ENCODE measurements at regions not wholly inside any gene's neighbourhood (a gene's known extent, or its start where the extent isn't known, plus 50 kb on each side); places are given as distances from the start of the nearest gene placed in this dataset.

DNA sequence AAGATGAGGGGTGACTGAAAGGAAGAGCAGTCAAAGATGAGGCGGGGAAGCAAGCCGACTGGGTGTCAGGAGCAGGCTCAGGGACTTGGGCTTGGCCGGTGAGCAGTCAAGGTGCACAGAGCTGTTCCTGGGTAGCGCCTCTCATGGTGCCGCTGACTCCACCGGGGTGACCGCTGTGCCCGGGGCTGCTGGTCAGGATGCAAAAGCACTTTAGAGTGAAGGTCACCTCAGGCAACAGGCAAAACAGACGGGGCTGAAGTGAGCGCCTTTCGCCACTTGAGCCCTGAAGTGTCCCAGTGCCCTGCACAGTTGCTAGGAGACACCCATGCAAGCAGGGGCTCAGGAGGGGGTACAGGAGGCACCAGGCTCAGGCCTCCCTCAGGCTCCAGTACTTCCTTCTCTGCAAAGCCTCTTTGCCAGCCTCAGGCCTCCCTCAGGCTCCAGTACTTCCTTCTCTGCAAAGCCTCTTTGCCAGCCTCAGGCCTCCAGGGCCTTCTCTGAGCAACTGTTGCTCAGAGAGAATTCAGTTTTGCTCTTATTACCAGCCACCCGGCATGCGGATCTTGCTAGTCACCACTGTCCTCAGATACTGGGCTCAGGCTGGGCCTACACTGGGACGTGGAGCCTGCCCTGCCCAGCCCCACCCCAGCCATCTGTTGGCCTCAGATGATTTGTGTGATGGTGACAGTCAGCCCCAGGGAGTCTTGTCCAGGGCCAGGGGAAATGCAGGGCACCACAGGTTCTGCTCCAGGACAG lies 99.7 kb upstream of the IRF2BP2 start:
- no peak for DNase-seq

DNA sequence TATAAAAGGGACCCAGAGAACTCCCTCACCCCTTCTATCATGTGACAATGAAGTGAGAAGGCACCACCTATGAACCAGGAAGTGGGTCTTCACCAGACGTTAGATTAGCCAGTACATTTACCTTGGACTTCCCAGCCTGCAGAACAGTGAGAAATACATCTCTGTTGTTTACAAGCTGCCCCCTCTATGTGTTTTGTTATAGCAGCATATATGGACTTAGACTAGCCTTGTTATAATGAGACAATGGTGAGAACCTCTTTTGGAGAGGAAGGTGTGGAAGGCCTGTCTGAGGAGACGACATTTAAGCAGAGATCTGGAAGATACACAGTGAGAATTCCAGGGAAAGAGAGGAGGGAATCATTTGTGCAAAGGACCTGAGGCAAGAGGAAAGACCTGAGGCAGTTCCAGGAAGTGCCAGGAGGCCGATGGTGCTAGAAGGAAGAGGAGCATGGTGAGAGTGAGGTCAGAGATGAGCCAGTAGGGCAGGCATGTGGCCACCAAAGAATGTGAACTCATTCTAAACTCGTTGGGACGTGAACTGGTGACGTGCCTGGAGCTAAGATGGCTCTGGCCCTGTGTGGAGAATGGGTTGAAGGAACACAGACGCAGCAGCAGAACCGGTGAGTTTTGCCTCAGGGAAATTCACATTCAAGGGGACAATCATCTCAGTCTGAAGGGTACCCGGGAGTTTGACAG lies 98.9 kb upstream of the IRF2BP2 start:
- DNase-seq = no peak

DNA sequence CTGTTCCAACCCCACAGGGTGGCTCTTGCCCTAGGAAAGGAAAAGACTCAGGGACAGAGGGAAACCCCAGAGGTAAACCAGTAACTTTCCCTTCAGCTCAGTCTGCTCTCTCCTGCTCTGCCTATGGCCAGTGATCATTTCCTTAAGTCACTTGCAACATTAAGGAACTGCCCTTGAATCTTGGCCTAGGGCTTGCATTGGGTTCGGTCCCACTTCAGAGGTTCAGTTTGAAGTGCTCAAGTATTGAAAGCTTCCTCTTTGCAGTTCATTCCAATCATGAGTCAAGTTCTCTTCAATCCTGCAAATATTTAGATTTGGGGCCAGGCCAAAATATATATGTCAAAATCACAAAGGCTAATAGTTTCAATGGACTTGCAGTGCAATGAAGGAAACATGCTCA lies 97.7 kb upstream of the IRF2BP2 start:
- no peak for DNase-seq

DNA sequence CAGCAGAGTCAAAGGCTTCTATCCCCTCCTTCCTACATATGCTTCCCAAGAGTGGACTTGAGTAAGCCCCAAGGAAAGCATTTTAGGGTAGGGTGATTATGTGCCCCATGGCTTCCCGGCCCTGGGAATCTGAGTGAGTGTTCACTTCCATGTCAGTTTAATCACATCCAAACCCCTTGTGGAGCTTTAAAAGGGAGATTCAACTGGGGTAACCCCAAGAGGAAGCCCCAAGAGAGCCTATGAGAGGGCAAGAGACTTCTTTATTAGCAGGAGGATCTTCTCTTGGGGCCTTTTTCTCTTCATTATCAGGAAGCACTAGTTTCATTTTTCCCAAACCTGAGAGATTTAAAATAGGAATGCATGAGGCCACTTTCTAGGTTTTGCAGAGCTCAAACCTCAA lies 97.0 kb upstream of the IRF2BP2 start:
- DNase-seq = no peak

DNA sequence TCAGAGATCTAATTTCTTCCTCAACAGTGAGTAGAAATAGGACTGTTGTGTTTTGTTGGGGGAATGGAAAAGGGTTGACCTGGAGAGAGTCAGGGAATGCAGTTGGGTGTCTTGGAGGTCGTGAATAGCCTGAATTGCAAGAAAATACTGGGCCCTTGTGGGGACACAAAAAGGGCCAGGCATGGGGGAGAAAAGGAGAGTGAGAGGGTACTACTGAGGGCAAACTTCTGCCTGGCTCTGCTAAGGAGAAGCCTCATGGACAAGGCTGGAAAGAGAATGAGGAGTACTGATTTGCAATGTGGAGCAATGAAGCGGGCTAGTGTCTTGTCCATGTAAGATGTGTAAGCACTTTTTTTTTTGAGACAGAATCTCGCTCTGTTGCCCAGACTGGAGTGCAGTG lies 96.2 kb upstream of the IRF2BP2 start:
- no peak for DNase-seq

DNA sequence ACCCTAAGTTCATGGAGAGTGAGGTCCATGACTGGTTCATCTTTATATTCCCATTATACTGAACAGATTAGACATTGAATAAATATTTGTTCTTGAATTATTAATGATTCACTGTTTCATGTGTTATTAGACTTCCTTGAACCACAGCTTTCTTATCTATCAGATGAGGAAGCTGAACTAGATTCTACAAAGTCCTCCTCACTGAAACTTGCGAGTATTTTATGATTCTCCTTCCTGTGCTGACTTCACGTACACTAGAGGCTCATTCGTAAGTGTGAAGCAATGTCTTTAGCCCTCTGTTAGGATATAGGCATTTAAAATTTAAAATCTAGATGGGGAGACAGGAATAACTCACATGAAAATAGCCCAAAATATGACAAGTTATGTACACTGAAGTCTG lies 95.6 kb upstream of the IRF2BP2 start:
- DNase-seq = no peak

DNA sequence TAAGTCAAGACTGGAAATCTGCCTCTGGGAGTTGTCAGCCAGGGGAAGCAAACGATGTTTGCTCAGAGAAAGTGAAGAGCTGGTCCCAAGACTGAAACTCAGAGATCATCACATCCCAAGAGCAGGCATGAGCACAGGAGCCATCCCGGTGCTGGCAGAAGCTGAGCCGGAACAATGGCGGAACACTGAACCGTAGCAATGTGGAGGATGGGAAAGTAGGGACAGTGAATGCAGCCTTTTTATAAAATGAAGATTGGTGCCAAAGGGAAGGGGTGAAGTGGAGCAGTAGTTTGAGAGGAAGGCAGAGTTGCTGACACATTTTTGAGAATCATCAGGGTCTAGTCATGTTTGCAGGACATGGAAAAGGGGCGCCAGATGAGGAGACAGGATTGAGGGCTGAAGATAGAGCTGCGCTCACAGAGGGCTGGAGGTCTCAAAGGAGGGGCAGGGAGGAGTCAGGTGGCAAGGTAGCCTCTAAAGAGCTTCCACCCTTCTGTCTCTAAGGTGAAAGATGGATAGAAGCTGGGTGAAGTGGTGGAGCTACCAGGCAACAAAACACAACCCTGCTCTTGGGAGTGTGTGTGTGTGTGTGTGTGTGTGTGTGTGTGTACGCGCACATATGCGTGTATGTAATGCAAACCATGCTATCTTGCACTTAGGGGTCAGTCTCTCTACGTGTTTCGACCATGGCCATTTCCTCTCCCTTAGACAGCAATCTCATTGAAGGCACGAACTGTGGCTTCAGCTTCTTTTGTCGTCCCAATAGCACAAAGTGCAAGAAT lies 94.3 kb upstream of the IRF2BP2 start:
- DNase-seq = no peak

DNA sequence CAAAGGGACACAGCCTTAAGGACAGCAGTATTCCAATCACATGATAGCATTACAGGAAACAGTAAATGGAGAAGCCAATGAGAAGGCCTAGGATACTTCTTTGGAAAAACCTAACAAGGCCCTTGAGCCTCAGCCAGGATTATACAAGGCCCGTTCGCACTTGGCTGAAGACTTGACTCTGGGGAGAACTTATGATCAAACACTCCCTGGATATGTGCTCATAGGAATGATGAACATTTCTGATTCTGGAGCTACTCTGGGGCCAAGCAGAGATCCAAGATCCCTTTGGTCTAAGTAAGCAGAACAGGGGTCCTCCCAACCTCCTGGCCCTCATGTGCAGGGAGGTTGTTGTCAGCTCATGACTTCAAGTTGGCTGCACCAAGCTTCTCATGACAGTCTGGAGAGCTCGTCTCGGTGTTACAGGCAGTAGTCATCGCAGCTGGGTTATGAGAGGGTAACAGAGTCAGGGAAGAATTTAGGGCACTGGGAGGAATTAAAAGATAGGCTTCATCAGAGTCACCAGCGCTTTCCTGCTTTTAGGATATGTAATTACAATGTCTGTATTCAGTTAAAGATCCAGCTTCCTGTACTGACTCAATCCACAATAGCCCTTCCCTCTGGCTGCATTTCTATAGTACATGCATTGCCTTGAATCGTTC lies 92.5 kb upstream of the IRF2BP2 start:
- DNase-seq = no peak

DNA sequence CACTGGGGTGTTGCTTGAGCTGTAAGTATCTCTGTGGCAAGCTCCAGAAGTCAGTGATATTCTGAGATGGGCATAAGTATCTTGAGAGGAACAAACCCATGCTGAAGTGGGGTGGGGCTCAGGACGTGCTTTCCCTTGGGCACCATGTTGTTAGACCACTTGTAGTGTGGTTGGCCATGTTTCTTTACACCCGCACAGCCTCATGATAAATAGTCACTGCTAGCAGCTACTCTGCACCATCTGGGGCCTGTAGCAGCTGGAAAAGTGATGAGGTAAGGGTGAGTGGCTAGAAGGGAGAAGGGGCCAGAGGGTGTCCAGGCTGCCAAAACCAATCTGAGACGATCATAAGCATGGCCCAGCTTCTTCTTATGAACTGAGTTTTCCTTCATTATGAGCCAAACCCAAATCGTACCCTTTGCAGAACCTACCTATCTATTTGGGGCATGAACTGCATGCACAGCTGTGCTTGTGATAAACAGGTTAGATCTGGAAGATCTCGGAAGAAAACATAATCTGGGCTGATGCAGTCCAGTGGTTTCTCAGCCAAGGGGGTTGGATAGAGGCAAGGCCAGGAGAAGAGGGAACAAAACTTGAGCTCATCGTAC lies 91.9 kb upstream of the IRF2BP2 start:
- no peak for DNase-seq

DNA sequence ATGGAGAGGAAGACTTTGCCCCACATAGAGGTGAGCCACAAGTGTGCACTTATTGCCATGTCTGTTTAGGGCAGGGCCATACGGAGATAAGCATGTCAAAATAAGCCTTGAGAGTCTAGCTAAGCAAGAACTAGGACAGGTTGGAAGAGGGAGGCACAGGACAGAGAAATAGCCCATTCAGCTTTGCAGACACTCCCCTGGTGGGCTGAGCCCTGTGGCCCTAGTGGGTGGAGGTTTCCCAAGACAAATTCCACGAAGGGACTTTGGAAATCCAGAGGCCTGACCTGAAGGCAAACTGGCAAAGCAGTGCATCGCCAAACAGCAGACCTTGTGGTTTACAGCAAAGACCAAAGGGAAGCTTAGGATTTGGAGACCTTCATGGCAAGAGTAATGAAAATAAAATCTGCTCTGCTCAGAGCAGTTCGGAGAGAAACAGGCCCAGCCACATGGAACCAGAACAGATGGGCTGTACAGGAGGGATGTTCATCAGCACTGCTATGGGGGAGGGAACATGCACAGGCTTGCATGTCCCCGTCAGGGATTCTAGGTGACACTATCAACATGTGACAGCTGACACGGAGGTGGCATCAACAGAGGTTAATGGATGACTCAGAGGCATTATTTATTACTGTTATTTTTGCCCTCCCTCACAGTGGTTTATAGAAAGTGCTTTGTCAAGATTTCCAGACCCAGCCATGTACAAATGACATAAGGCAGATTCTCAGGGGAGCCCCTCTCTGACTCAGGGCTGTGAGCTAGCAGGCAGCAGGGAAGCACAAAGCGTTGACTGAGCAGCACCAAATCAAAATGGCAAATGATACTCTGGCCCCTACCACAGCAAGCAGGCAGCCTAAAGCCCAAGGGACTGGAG lies 90.1 kb upstream of the IRF2BP2 start:
- DNase-seq = no peak

DNA sequence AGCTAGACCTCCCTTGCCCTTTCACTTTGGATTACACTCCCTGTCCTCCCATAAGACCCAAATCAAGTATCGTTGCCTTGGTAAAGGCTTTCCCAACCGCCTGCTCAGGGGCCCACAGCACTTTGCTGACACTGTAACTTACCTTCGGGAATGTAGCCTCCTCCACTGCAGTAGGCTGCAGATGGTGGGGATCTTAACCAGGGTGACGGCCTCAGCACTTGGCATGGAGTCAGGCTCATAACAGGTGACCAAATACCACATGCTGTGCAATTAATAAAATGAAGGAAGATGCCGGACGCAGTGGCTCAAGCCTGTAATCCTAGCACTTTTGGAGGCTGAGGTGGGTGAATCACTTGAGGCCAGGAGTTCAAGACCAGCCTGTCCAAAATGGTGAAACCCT lies 88.7 kb upstream of the IRF2BP2 start:
- no peak for DNase-seq

DNA sequence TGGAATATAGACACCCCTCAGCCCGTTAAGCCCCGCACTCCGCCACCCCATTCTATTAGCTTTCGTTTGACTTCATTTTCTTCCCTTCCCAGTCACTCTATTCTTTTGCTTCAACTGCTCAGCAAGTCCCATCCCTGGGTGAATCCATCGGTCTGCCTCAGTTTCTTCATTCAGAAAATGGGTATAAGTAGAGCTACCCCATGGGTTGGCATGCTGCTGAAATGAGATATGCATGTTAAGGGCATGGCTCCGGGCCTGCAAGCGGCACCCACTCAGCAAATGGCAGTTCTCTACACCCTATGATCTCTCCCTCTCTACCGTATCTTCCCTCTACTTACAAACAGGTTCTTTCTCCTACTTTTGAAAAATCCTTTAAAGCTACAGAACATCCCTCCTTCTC lies 87.8 kb upstream of the IRF2BP2 start:
- no peak for DNase-seq

DNA sequence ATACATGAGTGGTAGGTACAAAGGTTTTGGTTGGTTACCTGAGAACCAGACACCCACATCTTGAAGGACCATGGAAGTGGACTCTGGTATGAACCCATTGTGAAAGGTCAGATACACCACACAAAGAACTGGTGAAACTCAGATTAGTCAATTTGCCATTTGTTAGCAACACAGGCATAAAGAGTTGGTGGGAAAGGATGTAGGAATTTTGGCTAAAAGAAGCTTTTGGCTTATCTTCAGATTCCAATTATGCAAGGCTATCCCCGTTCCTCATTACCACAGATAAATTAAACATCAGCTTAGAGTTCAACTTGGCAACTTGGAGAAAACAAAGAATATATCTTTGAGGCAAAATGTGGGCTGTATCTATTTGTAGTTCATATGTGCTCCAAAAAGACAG lies 87.0 kb upstream of the IRF2BP2 start:
- DNase-seq = no peak

DNA sequence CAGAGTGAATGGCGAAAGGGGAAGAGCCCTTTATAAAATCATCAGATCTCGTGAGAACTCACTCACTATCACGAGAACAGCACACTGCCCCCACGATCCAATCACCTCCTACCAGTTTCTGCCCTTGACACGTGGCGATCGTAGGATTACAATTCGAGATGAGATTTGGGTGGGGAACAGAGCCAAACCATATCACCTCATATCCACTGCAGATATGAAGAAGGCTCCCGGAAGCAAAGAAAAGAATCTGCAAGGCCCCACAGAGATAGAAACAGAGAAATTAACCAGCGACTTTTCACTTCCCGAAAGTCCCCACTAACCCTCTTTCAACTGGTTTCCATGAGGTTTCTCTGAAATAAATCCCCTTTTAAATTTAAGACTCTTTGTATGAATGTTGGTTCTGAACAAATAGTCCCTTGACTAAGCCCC lies 86.2 kb upstream of the IRF2BP2 start:
- DNase-seq = no peak

DNA sequence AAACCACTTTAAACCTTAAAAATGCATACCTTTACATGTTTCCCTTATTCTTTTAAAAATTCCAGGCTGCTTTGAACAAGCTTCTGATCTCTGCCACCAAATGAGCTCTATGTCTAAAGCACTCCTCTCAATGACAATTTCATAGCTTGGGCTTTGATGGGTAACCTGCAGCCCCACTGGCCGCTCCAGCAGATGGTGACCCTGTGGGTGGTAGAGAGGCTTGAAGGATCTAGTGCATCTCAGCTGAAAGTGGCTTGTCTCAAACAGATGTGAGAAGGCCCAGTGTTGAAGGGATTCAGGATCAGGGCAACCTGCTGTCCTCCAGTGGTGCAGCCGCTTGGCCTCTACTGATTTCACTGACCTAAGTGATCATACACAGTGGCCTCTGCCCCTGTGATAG lies 84.7 kb upstream of the IRF2BP2 start:
- DNase-seq = no peak

DNA sequence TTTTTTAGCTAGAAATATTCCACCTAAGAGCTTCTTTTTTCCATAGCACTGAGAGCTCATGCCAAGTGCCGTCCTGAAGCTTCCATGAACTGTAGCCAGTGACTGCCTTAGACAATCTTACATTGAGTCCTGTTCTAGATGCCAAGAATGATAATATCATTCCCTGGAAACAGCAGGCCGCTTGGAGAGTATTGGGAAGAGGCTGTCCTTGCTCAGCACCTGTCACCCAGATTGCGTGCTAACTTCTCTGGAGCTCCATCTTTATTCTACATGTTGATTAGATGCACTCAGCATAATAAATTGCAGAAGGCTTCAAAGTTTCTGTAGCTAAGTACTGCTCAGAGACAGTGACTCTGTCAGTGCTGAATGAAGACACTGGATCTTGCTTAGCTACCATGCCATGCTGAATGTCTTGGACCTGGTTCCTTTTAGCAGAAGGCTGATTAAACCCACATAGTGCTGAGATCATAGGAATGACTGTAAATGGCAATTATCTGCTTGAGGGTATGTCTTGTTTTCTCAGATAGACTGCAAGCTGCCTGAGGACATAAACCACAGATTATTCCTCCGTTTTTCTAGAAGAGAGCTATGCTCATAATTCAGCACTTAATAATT lies 83.1 kb upstream of the IRF2BP2 start:
- DNase-seq = no peak

DNA sequence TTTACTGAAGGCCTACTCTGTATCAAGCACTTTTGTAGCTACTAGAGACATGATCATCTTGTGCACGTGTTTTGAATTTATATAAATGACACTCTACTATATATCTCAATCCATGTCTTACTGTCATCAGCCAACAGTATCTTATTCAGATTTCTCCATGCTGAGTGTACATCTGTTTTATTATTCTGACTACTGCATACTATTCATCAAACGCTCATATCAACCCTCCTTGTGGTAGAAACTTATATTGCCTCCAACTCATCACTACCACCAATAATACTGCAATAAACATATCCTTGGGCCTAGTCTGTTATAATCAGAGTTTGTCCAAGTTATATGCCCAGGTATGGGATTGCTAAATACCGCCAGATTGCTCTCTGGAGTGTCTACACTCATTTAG lies 81.6 kb upstream of the IRF2BP2 start:
- no peak for DNase-seq

DNA sequence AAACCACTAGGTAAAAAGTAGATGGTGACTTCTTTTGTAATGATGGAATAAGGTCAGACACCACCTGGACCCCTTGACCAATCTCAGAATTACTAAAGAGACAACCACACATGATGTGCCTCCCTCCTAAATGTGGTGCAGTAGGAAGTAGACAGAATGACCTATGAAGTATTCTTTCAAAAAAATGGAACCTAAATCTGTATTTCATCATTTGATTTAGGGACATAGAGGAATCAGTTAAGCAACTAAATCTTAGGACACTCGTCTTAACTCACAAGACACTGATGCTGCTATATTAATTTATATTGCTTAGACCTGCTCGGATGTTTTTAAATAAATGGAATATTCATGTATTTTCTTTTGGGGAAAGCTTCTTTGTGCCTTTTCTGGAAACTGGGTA lies 80.9 kb upstream of the IRF2BP2 start:
- DNase-seq = no peak

DNA sequence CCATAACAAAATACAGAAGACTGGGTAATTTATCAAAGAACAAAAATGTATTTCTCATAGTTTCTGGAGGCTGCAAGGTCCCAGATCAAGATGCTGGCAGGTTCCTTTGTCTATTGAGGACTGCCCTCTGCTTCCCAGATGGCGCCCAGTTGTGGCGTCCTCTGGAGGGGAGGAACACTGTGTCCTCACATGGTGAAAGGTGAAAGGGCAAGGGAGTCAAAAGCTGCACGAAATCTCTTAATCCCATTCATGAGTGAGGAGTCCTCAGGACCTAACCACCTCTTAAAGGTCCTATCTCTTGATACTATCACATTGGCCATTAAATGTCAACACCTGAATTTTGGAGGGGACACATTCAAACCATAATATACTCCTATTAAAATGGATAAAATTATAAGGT lies 79.3 kb upstream of the IRF2BP2 start:
- no peak for DNase-seq

DNA sequence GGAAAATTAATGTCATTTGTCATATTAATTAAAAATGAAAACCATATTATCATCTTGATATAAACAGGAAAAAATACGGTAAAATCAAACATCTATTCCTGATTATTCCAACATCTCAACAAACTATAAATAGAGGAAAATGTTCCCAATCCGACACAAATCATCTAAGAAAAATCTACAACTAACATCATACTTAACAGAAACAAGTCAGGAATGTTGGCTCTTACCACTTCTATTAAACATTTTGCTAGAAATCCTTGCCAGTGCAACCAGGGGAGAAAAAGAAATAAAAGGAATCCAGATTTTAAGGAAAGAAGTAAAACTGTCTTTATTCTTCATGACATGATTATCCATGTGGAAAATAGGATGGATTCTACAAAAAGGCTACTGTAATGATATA lies 77.0 kb upstream of the IRF2BP2 start:
- DNase-seq = no peak

Data from hypothalamus (tissue), 51 donors.